CD4-positive, alpha-beta T cell (primary cell): ENCODE measurements at regions not wholly inside any gene's neighbourhood (a gene's known extent, or its start where the extent isn't known, plus 50 kb on each side); places are given as distances from the start of the nearest gene placed in this dataset.

Source experiments
- ATAC-seq: fragments of 200-7000 bp; cut with Tn5 transposase; one replicate; pipeline ENCODE4 v1.10.0; 2022; ENCODE audit warnings: mild to moderate bottlenecking; ENCODE audit not compliant: poor library complexity
- CTCF ChIA-PET: fragments of 350-600 bp; sonication (Branson Sonifier 250); formaldehyde crosslinking; loops from one replicate; lab custom pipeline; 2021; ENCODE audit warnings: antibody characterized with exemption, inconsistent platforms; lab: Charles Lee
- POLR2A ChIA-PET: fragments of 350-600 bp; sonication (Branson Sonifier 250); formaldehyde crosslinking; loops from one replicate; lab custom pipeline; 2021; ENCODE audit warnings: antibody characterized with exemption, inconsistent platforms; lab: Charles Lee
- DNase-seq, 14 experiments: peaks; one replicate each; pipeline ENCODE4 v3.0.0-alpha.2; 2013 to 2020; ENCODE audit warnings: mixed read lengths in 2 of 14
- H3K27ac ChIP-seq, 2 donors: one replicate each; pipeline versions ENCODE4 v1.5.1 to v1.7.0; 2013; ENCODE audit warnings: low read length in 2 of 2, low read depth in 1 of 2, mild to moderate bottlenecking in 1 of 2
- H3K27me3 ChIP-seq, 2 experiments: 1 replicate in 1 of 2; 2 replicates in 1 of 2; pipeline versions ENCODE4 v1.6.1 to v1.7.0; 2013; ENCODE audit warnings: low read length in 2 of 2, control low read depth in 1 of 2, mild to moderate bottlenecking in 1 of 2, moderate library complexity in 1 of 2; ENCODE audit not compliant: insufficient read depth in 2 of 2, control insufficient read depth in 1 of 2
- H3K36me3 ChIP-seq: one replicate; pipeline ENCODE4 v1.6.1; 2013; ENCODE audit warnings: low read length, control low read depth; ENCODE audit not compliant: insufficient read depth
- H3K4me1 ChIP-seq: one replicate; pipeline ENCODE4 v1.6.1; 2013; ENCODE audit warnings: low read length, control low read depth; ENCODE audit not compliant: insufficient read depth
- H3K4me3 ChIP-seq: one replicate; pipeline ENCODE4 v1.5.1; 2013; ENCODE audit warnings: mild to moderate bottlenecking, low read length, moderate library complexity
- H3K9me3 ChIP-seq, 2 experiments: 1 replicate in 1 of 2; 2 replicates in 1 of 2; pipeline versions ENCODE4 v1.6.1 to v1.7.0; 2013; ENCODE audit warnings: low read length in 2 of 2, mild to moderate bottlenecking in 2 of 2, control low read depth in 1 of 2, moderate library complexity in 1 of 2; ENCODE audit not compliant: control insufficient read depth in 1 of 2, insufficient read depth in 1 of 2
- H3K27ac Mint-ChIP-seq: one replicate; pipeline ENCODE4 v1.8.0; 2020; ENCODE audit warnings: mixed read lengths
- H3K27me3 Mint-ChIP-seq: one replicate; pipeline ENCODE4 v1.8.0; 2021; ENCODE audit warnings: mixed read lengths
- H3K36me3 Mint-ChIP-seq: one replicate; pipeline ENCODE4 v1.8.0; 2021; ENCODE audit warnings: low read depth, mixed read lengths
- H3K4me1 Mint-ChIP-seq: one replicate; pipeline ENCODE4 v1.8.0; 2021; ENCODE audit warnings: low read depth, mixed read lengths
- H3K4me3 Mint-ChIP-seq: one replicate; pipeline ENCODE4 v1.8.0; 2020; ENCODE audit warnings: mild to moderate bottlenecking, mixed read lengths
- H3K9me3 Mint-ChIP-seq: one replicate; pipeline ENCODE4 v1.8.0; 2020; ENCODE audit warnings: mixed read lengths
- CTCF ChIP-seq: fragments of 200-600 bp; IDR thresholded peaks from one replicate; pipeline ENCODE4 v1.8.0; 2022; ENCODE audit warnings: antibody characterized with exemption, mild to moderate bottlenecking
- intact Hi-C, 2 experiments: fragments of 100-400 bp; cut with DNase I in 1 of 2; cut with micrococcal nuclease in 1 of 2; formaldehyde crosslinking; loops; one replicate each; pipeline versions ENCODE4 v1.15.1 to v1.9.0; 2023 to 2025; cut with DNase I, micrococcal nuclease

GRCh38 chr6:115811541-115811940 is 249.2 kb downstream of the FRK start:
- Mint-ChIP-seq H3K4me3 (no peak overlapping the region), H3K27me3 (no peaks in the 10 kb centered on the region), H3K9me3 (no peaks in the 10 kb centered on the region), H3K36me3 (no peaks in the 10 kb centered on the region), H3K27ac (no peak overlapping the region), H3K4me1 (no peaks in the 10 kb centered on the region)
- no peak for TF ChIP-seq CTCF
- Histone ChIP-seq H3K27ac (no peak overlapping the region), H3K27me3 (no peaks in the 10 kb centered on the region), H3K4me1 (no peaks in the 10 kb centered on the region), H3K9me3 (no peaks in the 10 kb centered on the region), H3K36me3 (no peaks in the 10 kb centered on the region), H3K4me3 (no peak overlapping the region)
- POLR2A ChIA-PET = no interaction called here
- DNase-seq (no peak), ATAC-seq (no peak)
- CTCF ChIA-PET = no interaction called here
- intact Hi-C loops = no loop called here

GRCh38 chr6:115798229-115798628 is 262.5 kb downstream of the FRK start:
- no peak overlapping the region for H3K4me3 ChIP-seq
- no peak for TF ChIP-seq CTCF
- intact Hi-C loops = no loop called here
- no peak overlapping the region for H3K27ac Mint-ChIP-seq
- ATAC-seq = no peak
- no peaks in the 10 kb centered on the region for H3K4me1 Mint-ChIP-seq
- ChIA-PET POLR2A (no interaction called here), CTCF (no interaction called here)
- no peak overlapping the region for H3K27ac ChIP-seq
- H3K27me3 Mint-ChIP-seq = no peaks in the 10 kb centered on the region
- no peaks in the 10 kb centered on the region for H3K9me3 Mint-ChIP-seq
- H3K4me1 ChIP-seq = no peaks in the 10 kb centered on the region
- no peaks in the 10 kb centered on the region for H3K36me3 ChIP-seq
- H3K4me3 Mint-ChIP-seq = no peak overlapping the region
- DNase-seq = no peak
- no peaks in the 10 kb centered on the region for H3K36me3 Mint-ChIP-seq
- no peaks in the 10 kb centered on the region for H3K9me3 ChIP-seq
- H3K27me3 ChIP-seq = no peaks in the 10 kb centered on the region

- DNase-seq (no peak), ATAC-seq (no peak)
- Histone ChIP-seq H3K36me3 (no peaks in the 10 kb centered on the region), H3K27ac (no peak overlapping the region), H3K4me3 (no peak overlapping the region), H3K27me3 (no peaks in the 10 kb centered on the region), H3K9me3 (no peaks in the 10 kb centered on the region), H3K4me1 (no peaks in the 10 kb centered on the region)
- POLR2A ChIA-PET = no interaction called here
- H3K27me3 Mint-ChIP-seq = no peaks in the 10 kb centered on the region
- no peaks in the 10 kb centered on the region for H3K4me1 Mint-ChIP-seq
- no peaks in the 10 kb centered on the region for H3K36me3 Mint-ChIP-seq
- TF ChIP-seq CTCF = no peak
- intact Hi-C loops = no loop called here
- no peak overlapping the region for H3K27ac Mint-ChIP-seq
- no peaks in the 10 kb centered on the region for H3K9me3 Mint-ChIP-seq
- CTCF ChIA-PET = no interaction called here
- H3K4me3 Mint-ChIP-seq = no peak overlapping the region
These were observed 263.9 kb downstream of the FRK start for GRCh38 chr6:115796829-115797228.
